ENCODE measurements at regions not wholly inside any gene's neighbourhood (a gene's known extent, or its start where the extent isn't known, plus 50 kb on each side); places are given as distances from the start of the nearest gene placed in this dataset.

GRCh38 chr4:106444557-106444956 lies 76.0 kb upstream of the GIMD1 start:
- TF ChIP-seq CTCF (tag by site-specific recombination; IDR thresholded peaks at IDR 0.05) (no peak), ZBTB21 (tag by site-specific recombination; IDR thresholded peaks at IDR 0.05) (no peak), ZNF398 (tag by site-specific recombination; IDR thresholded peaks at IDR 0.05) (no peak), REST (tag by site-specific recombination; IDR thresholded peaks at IDR 0.05) (no peak), ZNF324 (tag by site-specific recombination; IDR thresholded peaks at IDR 0.05) (no peak), ZNF433 (tag by site-specific recombination; IDR thresholded peaks at IDR 0.05; ENCODE audit: low read depth) (no peak), MYNN (tag by site-specific recombination; IDR thresholded peaks at IDR 0.05; ENCODE audit: borderline replicate concordance) (no peak), KLF10 (tag by site-specific recombination; IDR thresholded peaks at IDR 0.05) (no peak), SALL2 (tag by site-specific recombination; IDR thresholded peaks at IDR 0.05; ENCODE audit: borderline replicate concordance) (no peak), ZSCAN16 (tag by site-specific recombination; IDR thresholded peaks at IDR 0.05) (no peak), ZBTB1 (tag by site-specific recombination; IDR thresholded peaks at IDR 0.05) (no peak), ZFP69B (tag by site-specific recombination; IDR thresholded peaks at IDR 0.05) (no peak), ZNF18 (tag by site-specific recombination; IDR thresholded peaks at IDR 0.05) (no peak)
